A549 (cell line): ENCODE measurements at regions not wholly inside any gene's neighbourhood (a gene's known extent, or its start where the extent isn't known, plus 50 kb on each side); places are given as distances from the start of the nearest gene placed in this dataset.
A peak's percentile ranks its signal among the peaks of the same experiment; 100 is the strongest.

Experiments used
- ATAC-seq, 2 experiments: fragments of 200-7000 bp in 1 of 2; fragments of >200 bp in 1 of 2; cut with Nextera tagmentation in 1 of 2; cut with Tn5 transposase in 1 of 2; 3 replicates each; pipeline versions ENCODE4 v1.8.0 to v1.9.1; 2018 to 2020; ENCODE audit warnings: mild to moderate bottlenecking in 1 of 2, moderate library complexity in 1 of 2
- CTCF ChIA-PET: fragments of 300-600 bp; sonication (Branson Sonifier 250); formaldehyde crosslinking; extraction: SDS; loops from one replicate; lab custom pipeline; 2021; ENCODE audit warnings: antibody characterized with exemption, inconsistent platforms; lab: Yijun Ruan, JAX
- POLR2A ChIA-PET: fragments of 350-600 bp; formaldehyde crosslinking; extraction: SDS; loops from one replicate; lab custom pipeline; 2021; ENCODE audit warnings: antibody characterized with exemption, inconsistent platforms; lab: Yijun Ruan, JAX
- DNase-seq, 2 experiments: peaks; one replicate each; pipeline versions ENCODE4 v3.0.0 to v3.0.0-alpha.2; 2011 to 2016; ENCODE audit warnings: low read depth in 1 of 2, low spot score in 1 of 2
- FAIRE-seq: peaks from 2 replicates; lab custom pipeline; 2011; peaks lifted over from hg19 to GRCh38; lab: Jason Lieb, UNC
- H3K27ac ChIP-seq, 2 experiments: fragments of >200 bp; sonication (Bioruptor Twin); formaldehyde crosslinking; 3 replicates each; pipeline ENCODE4 v1.5.1; 2016 to 2017
- H3K4me1 ChIP-seq: fragments of >200 bp; sonication (Bioruptor Twin); formaldehyde crosslinking; 3 replicates; pipeline ENCODE4 v1.6.1; 2016
- H3K4me2 ChIP-seq: fragments of >200 bp; sonication (Bioruptor Twin); formaldehyde crosslinking; 3 replicates; pipeline ENCODE4 v1.6.1; 2016
- H3K4me3 ChIP-seq: fragments of >200 bp; sonication (Bioruptor Twin); formaldehyde crosslinking; 3 replicates; pipeline ENCODE4 v1.5.1; 2016
- H3K9me3 ChIP-seq: fragments of >200 bp; sonication (Bioruptor Twin); formaldehyde crosslinking; 3 replicates; pipeline ENCODE4 v1.6.1; 2016
- BHLHE40 ChIP-seq: IDR thresholded peaks from 2 replicates; pipeline ENCODE4 v1.6.1; 2012; ENCODE audit warnings: low read depth, low read length, inconsistent platforms
- CBX8 ChIP-seq: fragments of 200-600 bp; sonication (generic); IDR thresholded peaks from 2 replicates; pipeline ENCODE4 v1.6.1; 2016
- CHD4 ChIP-seq: fragments of 200-600 bp; sonication (generic); IDR thresholded peaks from 2 replicates; pipeline ENCODE4 v1.6.1; 2016; ENCODE audit warnings: antibody characterized with exemption, mild to moderate bottlenecking, borderline replicate concordance
- EHMT2 ChIP-seq: fragments of 200-600 bp; sonication (generic); IDR thresholded peaks from 2 replicates; pipeline ENCODE4 v1.6.1; 2016; ENCODE audit warnings: antibody characterized with exemption, low read depth, mild to moderate bottlenecking, moderate library complexity
- ESRRA ChIP-seq: fragments of 150-350 bp; IDR thresholded peaks from 2 replicates; pipeline ENCODE4 v1.6.1; 2014; ENCODE audit warnings: mild to moderate bottlenecking, low read length, borderline replicate concordance
- GATA3 ChIP-seq: IDR thresholded peaks from 2 replicates; pipeline ENCODE4 v1.6.1; 2012; ENCODE audit warnings: borderline replicate concordance
- HDAC2 ChIP-seq: fragments of 200-600 bp; sonication (generic); IDR thresholded peaks from 2 replicates; pipeline ENCODE4 v1.6.1; 2016
- HEYL ChIP-seq: fragments of 250-450 bp; sonication (Bioruptor Pico); IDR thresholded peaks from 2 replicates; pipeline ENCODE4 v1.8.0; 2021; ENCODE audit warnings: mild to moderate bottlenecking, moderate library complexity
- HOXB13 ChIP-seq: fragments of 250-450 bp; sonication (Bioruptor Pico); IDR thresholded peaks from 2 replicates; pipeline ENCODE4 v1.5.0; 2020; ENCODE audit warnings: low read depth, mild to moderate bottlenecking, moderate library complexity
- JUN ChIP-seq, 2 experiments: fragments of >200 bp; sonication (Bioruptor Twin); formaldehyde crosslinking; IDR thresholded peaks; 2 replicates in 1 of 2; 3 replicates in 1 of 2; pipeline ENCODE4 v1.6.1; 2016 to 2017
- KDM1A ChIP-seq: fragments of 200-600 bp; sonication (generic); IDR thresholded peaks from 2 replicates; pipeline ENCODE4 v1.6.1; 2016; ENCODE audit warnings: low read depth, mild to moderate bottlenecking
- MAFK ChIP-seq: fragments of 450-650 bp; IDR thresholded peaks from 2 replicates; pipeline ENCODE4 v1.6.1; 2014; ENCODE audit not compliant: partially characterized antibody
- MAZ ChIP-seq: fragments of 150-350 bp; IDR thresholded peaks from 2 replicates; pipeline ENCODE4 v1.6.1; 2014; ENCODE audit warnings: antibody characterized with exemption, low read depth, low read length, borderline replicate concordance
- MYC ChIP-seq: IDR thresholded peaks from 2 replicates; pipeline ENCODE4 v1.6.1; 2012; ENCODE audit warnings: mild to moderate bottlenecking, inconsistent platforms, low read length, improper control_type of control experiment, borderline replicate concordance
- NPAS2 ChIP-seq: fragments of 250-450 bp; sonication (Bioruptor Pico); IDR thresholded peaks from 2 replicates; pipeline ENCODE4 v1.8.0; 2022; ENCODE audit warnings: mild to moderate bottlenecking, moderate library complexity, borderline replicate concordance
- NR3C1 ChIP-seq: fragments of >200 bp; sonication (Bioruptor Twin); formaldehyde crosslinking; IDR thresholded peaks from 3 replicates; pipeline ENCODE4 v1.6.1; 2017
- PHF8 ChIP-seq: fragments of 200-600 bp; sonication (generic); IDR thresholded peaks from 2 replicates; pipeline ENCODE4 v1.6.1; 2016; ENCODE audit warnings: low read depth, mild to moderate bottlenecking, antibody characterized with exemption, moderate library complexity, borderline replicate concordance
- POLR2AphosphoS2 ChIP-seq: conservative IDR thresholded peaks from 2 replicates; pipeline ENCODE4 v1.6.1; 2012; ENCODE audit warnings: low read length, improper control_type of control experiment, inconsistent platforms
- RAD21 ChIP-seq, 2 experiments: fragments of >200 bp in 1 of 2; sonication (Bioruptor Twin) in 1 of 2; formaldehyde crosslinking in 1 of 2; IDR thresholded peaks in 1 of 2; conservative IDR thresholded peaks in 1 of 2; 2 replicates in 1 of 2; 3 replicates in 1 of 2; pipeline ENCODE4 v1.6.1; 2012 to 2018; ENCODE audit warnings: inconsistent platforms in 1 of 2
- RARB ChIP-seq: fragments of 250-450 bp; sonication (Bioruptor Pico); IDR thresholded peaks from 2 replicates; pipeline ENCODE4 v1.8.0; 2021; ENCODE audit warnings: mild to moderate bottlenecking, moderate library complexity
- RNF2 ChIP-seq: fragments of 200-600 bp; sonication (generic); IDR thresholded peaks from 2 replicates; pipeline ENCODE4 v1.6.1; 2016; ENCODE audit warnings: low read depth, mild to moderate bottlenecking, antibody characterized with exemption, moderate library complexity, borderline replicate concordance
- SMC3 ChIP-seq: fragments of >200 bp; sonication (Bioruptor Twin); formaldehyde crosslinking; IDR thresholded peaks from 3 replicates; pipeline ENCODE4 v1.6.1; 2018; ENCODE audit warnings: inconsistent platforms
- SREBF2 ChIP-seq: fragments of 450-650 bp; IDR thresholded peaks from 2 replicates; pipeline ENCODE4 v1.6.1; 2014; ENCODE audit warnings: mild to moderate bottlenecking, moderate library complexity
- TP53 ChIP-seq: fragments of 250-450 bp; sonication (Bioruptor Pico); IDR thresholded peaks from 2 replicates; pipeline ENCODE4 v1.5.0; 2021; ENCODE audit warnings: mild to moderate bottlenecking, moderate library complexity
- WGBS: methylation state at CpG from one replicate; pipeline ENCODE4 v1.1.6; 2017; ENCODE audit errors: missing lambda C conversion rate; 5-methylcytosine and 5-hydroxymethylcytosine counted together
- TF ChIP-seq, protein P1 (sequence below): fragments of 250-450 bp; sonication (Bioruptor Pico); IDR thresholded peaks from 2 replicates; pipeline ENCODE4 v1.5.0; 2020; ENCODE audit warnings: low read depth, mild to moderate bottlenecking, moderate library complexity
- TF ChIP-seq, protein P2 (sequence below): IDR thresholded peaks from 2 replicates; pipeline ENCODE4 v1.6.1; 2012
- TF ChIP-seq, protein P3 (sequence below): fragments of >200 bp; sonication (Bioruptor Twin); formaldehyde crosslinking; IDR thresholded peaks from 2 replicates; pipeline ENCODE4 v1.6.1; 2016
- TF ChIP-seq, protein P4 (sequence below): IDR thresholded peaks from 2 replicates; pipeline ENCODE4 v1.6.1; 2012; ENCODE audit warnings: low read depth, borderline replicate concordance
- TF ChIP-seq, protein P5 (sequence below): fragments of 250-450 bp; sonication (Bioruptor Pico); IDR thresholded peaks from 2 replicates; pipeline ENCODE4 v1.5.0; 2021; ENCODE audit warnings: mild to moderate bottlenecking, moderate library complexity, borderline replicate concordance

DNA sequence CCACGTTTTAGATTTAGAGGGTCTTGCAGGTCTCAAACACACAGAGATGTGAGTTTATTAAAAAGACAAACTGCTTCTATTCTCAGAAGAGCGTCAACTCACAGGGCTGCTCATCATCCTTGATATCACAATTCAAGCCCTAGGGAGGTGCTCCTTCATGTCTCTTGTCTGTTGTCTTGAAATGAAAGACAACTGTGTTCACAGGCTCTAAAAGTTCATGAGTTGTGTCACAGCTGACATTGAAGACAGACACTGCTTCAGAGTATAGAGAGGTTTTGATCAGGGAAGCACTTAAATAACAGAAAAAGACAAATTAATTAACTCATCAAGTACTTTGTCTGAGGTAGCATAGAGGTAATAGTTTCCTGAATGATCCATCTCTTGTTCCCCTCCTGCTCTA, 1917.6 kb upstream of the WWC1 start:
- H3K9me3 ChIP-seq: no peaks in the 10 kb centered on the region
- H3K27ac ChIP-seq: no peak overlapping the region
- no peak for ATAC-seq
- no peak for TF ChIP-seq POLR2AphosphoS2
- TF ChIP-seq RARB (CRISPR knock-in tag): no peak
- no peak for TF ChIP-seq HOXB13
- TF ChIP-seq EHMT2: no peak
- TF ChIP-seq JUN (IDR thresholded peaks at IDR 0.05): no peak
- no peak for TF ChIP-seq HEYL (CRISPR knock-in tag)
- TF ChIP-seq, protein P1, sequence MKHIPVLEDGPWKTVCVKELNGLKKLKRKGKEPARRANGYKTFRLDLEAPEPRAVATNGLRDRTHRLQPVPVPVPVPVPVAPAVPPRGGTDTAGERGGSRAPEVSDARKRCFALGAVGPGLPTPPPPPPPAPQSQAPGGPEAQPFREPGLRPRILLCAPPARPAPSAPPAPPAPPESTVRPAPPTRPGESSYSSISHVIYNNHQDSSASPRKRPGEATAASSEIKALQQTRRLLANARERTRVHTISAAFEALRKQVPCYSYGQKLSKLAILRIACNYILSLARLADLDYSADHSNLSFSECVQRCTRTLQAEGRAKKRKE (CRISPR knock-in tag): no peak
- TF ChIP-seq HDAC2: no peak
- TF ChIP-seq KDM1A: no peak
- TF ChIP-seq MAZ: no peak
- TF ChIP-seq NPAS2: no peak
- no peak for TF ChIP-seq RNF2
- TF ChIP-seq PHF8: no peak
- no peak for TF ChIP-seq SREBF2
- TF ChIP-seq TP53 (CRISPR knock-in tag): no peak
- no peak for TF ChIP-seq MAFK
- TF ChIP-seq BHLHE40: no peak
- TF ChIP-seq CHD4: no peak
- TF ChIP-seq, protein P2, sequence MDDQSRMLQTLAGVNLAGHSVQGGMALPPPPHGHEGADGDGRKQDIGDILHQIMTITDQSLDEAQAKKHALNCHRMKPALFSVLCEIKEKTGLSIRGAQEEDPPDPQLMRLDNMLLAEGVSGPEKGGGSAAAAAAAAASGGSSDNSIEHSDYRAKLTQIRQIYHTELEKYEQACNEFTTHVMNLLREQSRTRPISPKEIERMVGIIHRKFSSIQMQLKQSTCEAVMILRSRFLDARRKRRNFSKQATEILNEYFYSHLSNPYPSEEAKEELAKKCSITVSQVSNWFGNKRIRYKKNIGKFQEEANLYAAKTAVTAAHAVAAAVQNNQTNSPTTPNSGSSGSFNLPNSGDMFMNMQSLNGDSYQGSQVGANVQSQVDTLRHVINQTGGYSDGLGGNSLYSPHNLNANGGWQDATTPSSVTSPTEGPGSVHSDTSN: no peak
- TF ChIP-seq RAD21 (conservative IDR thresholded peaks at IDR 0.05 in 1 of 2, IDR thresholded peaks at IDR 0.05 in 1 of 2): no peak
- no peak for DNase-seq
- ChIA-PET POLR2A (no interaction called here), CTCF (no interaction called here)
- no peak for FAIRE-seq
- WGBS: 24% methylated on average over 2 of the region's 2 CpGs
- H3K4me2 ChIP-seq: no peak overlapping the region
- H3K4me3 ChIP-seq: no peak overlapping the region
- no peaks in the 10 kb centered on the region for H3K4me1 ChIP-seq

DNA sequence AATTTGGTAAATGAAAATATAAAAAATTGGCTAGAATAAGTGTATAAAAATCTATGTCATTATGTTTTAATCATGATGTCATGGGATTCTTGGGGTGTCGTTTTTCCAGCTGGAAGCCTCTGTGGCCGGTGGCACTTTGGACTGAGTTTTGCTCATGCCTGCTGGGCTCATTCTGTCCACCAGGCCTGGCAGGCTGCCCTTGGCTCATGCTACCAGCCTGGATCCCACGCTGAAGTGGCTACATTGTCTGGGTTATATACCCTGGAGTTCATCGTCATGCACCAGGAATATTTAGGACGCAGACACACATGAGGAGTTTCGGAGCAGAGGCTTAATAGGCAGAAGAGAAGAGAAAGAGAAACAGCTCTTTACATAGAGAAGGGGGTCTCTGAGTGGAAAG, 1913.7 kb upstream of the WWC1 start:
- CTCF ChIA-PET: no interaction called here

More for the DNA sequence above, 1913.7 kb upstream of the WWC1 start:
- 37% methylated on average over 6 of the region's 6 CpGs for WGBS
- TF ChIP-seq SMC3 (no peak), POLR2AphosphoS2 (no peak), PHF8 (no peak), RAD21 (conservative IDR thresholded peaks at IDR 0.05 in 1 of 2, IDR thresholded peaks at IDR 0.05 in 1 of 2) (no peak), GATA3 (no peak), HOXB13 (no peak), MYC (no peak), HDAC2 (no peak), ESRRA (no peak), RARB (CRISPR knock-in tag) (no peak), CBX8 (no peak), KDM1A (no peak), EHMT2 (no peak), MAFK (no peak), NR3C1 (no peak)
- TF ChIP-seq, protein P3, sequence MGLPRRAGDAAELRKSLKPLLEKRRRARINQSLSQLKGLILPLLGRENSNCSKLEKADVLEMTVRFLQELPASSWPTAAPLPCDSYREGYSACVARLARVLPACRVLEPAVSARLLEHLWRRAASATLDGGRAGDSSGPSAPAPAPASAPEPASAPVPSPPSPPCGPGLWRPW: no peak
- TF ChIP-seq, protein P4, sequence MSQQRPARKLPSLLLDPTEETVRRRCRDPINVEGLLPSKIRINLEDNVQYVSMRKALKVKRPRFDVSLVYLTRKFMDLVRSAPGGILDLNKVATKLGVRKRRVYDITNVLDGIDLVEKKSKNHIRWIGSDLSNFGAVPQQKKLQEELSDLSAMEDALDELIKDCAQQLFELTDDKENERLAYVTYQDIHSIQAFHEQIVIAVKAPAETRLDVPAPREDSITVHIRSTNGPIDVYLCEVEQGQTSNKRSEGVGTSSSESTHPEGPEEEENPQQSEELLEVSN: no peak
- TF ChIP-seq, protein P5, sequence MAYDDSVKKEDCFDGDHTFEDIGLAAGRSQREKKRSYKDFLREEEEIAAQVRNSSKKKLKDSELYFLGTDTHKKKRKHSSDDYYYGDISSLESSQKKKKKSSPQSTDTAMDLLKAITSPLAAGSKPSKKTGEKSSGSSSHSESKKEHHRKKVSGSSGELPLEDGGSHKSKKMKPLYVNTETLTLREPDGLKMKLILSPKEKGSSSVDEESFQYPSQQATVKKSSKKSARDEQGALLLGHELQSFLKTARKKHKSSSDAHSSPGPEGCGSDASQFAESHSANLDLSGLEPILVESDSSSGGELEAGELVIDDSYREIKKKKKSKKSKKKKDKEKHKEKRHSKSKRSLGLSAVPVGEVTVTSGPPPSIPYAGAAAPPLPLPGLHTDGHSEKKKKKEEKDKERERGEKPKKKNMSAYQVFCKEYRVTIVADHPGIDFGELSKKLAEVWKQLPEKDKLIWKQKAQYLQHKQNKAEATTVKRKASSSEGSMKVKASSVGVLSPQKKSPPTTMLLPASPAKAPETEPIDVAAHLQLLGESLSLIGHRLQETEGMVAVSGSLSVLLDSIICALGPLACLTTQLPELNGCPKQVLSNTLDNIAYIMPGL: no peak
- no peak for FAIRE-seq
- no peak overlapping the region for H3K27ac ChIP-seq
- no peak overlapping the region for H3K4me2 ChIP-seq
- no peaks in the 10 kb centered on the region for H3K4me1 ChIP-seq
- POLR2A ChIA-PET: no interaction called here
- DNase-seq: no peak
- H3K9me3 ChIP-seq: no peaks in the 10 kb centered on the region
- 0 out of 6 replicates have a peak, but pooled peaks of 1 of the 2 experiments have one; percentile 27 for ATAC-seq
- H3K4me3 ChIP-seq: no peak overlapping the region
